Activated CD4-positive, alpha-beta T cell treated with anti-CD3 and anti-CD28 coated beads for 36 hours (primary cell): ENCODE measurements at regions not wholly inside any gene's neighbourhood (a gene's known extent, or its start where the extent isn't known, plus 50 kb on each side); places are given as distances from the start of the nearest gene placed in this dataset.
A peak's percentile ranks its signal among the peaks of the same experiment; 100 is the strongest.

Experiments
- ATAC-seq: fragments of 200-7000 bp; cut with Tn5 transposase; one replicate; pipeline ENCODE4 v1.10.0; 2021; ENCODE audit warnings: mild to moderate bottlenecking, moderate library complexity
- CTCF ChIA-PET: fragments of 350-600 bp; sonication (Branson Sonifier 250); formaldehyde crosslinking; loops from one replicate; lab custom pipeline; 2021; ENCODE audit warnings: antibody characterized with exemption; lab: Charles Lee
- POLR2A ChIA-PET: fragments of 350-600 bp; sonication (Branson Sonifier 250); formaldehyde crosslinking; loops from one replicate; lab custom pipeline; 2021; ENCODE audit warnings: antibody characterized with exemption, inconsistent platforms; lab: Charles Lee
- DNase-seq: peaks from one replicate; pipeline ENCODE4 v3.0.0-alpha.2; 2020
- H3K27ac Mint-ChIP-seq: one replicate; pipeline ENCODE4 v1.8.0; 2021; ENCODE audit warnings: mixed read lengths
- H3K27me3 Mint-ChIP-seq: one replicate; pipeline ENCODE4 v1.8.0; 2021; ENCODE audit warnings: mixed read lengths
- H3K36me3 Mint-ChIP-seq: one replicate; pipeline ENCODE4 v1.8.0; 2021; ENCODE audit warnings: low read depth, mixed read lengths
- H3K4me1 Mint-ChIP-seq: one replicate; pipeline ENCODE4 v1.8.0; 2021; ENCODE audit warnings: mixed read lengths
- H3K4me3 Mint-ChIP-seq: one replicate; pipeline ENCODE4 v1.8.0; 2021; ENCODE audit warnings: mild to moderate bottlenecking, moderate library complexity, mixed read lengths
- H3K9me3 Mint-ChIP-seq: one replicate; pipeline ENCODE4 v1.8.0; 2021; ENCODE audit warnings: low read depth, mixed read lengths
- intact Hi-C, 2 experiments: fragments of 100-400 bp; cut with DNase I in 1 of 2; cut with micrococcal nuclease in 1 of 2; formaldehyde crosslinking; loops; one replicate each; pipeline versions ENCODE4 v1.14.2 to v1.15.1; 2022 to 2024; cut with DNase I, micrococcal nuclease

DNA sequence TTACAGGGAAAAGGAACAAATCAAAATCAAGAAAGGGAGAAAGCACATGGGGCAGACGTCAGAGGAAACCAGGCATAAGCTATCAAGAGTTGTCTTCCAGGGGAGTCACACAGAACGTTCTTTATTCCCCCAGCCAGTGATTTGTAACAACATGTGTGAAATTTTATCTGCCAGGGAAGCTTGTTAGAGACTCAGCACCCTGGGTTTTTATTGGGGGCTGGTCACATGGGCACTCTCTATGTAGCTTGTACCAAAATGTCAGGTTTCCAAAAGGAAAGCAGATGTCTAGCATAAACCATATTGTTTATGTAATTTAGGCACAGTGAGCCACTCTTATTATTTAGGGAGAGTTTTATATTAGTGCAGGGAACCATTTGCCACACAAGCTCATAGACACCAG lies 440.4 kb upstream of the DCN start:
- H3K27ac Mint-ChIP-seq, result no peak overlapping the region
- H3K9me3 Mint-ChIP-seq, result peaks cover 14% of the 10 kb centered on the region
- no peak for DNase-seq
- no peaks in the 10 kb centered on the region for H3K27me3 Mint-ChIP-seq
- ChIA-PET CTCF (no interaction called here), POLR2A (no interaction called here)
- no peaks in the 10 kb centered on the region for H3K36me3 Mint-ChIP-seq
- no peak for ATAC-seq
- intact Hi-C loops, result no loop called here
- no peak overlapping the region for H3K4me3 Mint-ChIP-seq
- peaks cover 2% of the 10 kb centered on the region for H3K4me1 Mint-ChIP-seq

DNA sequence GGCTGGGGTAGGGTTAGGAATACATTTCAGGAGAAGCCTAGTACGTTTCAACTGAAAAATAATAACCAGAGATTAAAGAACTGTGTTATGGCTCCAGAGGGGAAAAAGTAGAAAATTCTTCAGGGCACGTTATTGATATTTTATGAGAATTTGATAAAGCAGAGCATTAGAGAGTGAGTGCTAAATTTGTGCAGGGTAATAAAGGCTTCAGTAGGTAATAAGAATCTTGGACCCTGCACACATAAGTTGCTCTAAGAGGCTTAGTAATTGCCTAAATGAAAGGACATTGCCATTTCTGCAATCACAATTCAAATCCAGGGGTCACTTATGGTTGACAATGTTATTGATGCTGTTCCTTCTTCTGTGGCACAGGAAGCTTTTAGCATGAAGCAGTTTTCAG lies 439.4 kb upstream of the DCN start:
- intact Hi-C loops, result no loop called here
- Mint-ChIP-seq H3K27me3 (no peaks in the 10 kb centered on the region), H3K9me3 (peaks cover 10% of the 10 kb centered on the region), H3K36me3 (no peaks in the 10 kb centered on the region), H3K4me1 (peaks cover 6% of the 10 kb centered on the region), H3K27ac (no peak overlapping the region), H3K4me3 (no peak overlapping the region)
- DNase-seq (no peak), ATAC-seq (no peak)
- ChIA-PET CTCF (no interaction called here), POLR2A (no interaction called here)

DNA sequence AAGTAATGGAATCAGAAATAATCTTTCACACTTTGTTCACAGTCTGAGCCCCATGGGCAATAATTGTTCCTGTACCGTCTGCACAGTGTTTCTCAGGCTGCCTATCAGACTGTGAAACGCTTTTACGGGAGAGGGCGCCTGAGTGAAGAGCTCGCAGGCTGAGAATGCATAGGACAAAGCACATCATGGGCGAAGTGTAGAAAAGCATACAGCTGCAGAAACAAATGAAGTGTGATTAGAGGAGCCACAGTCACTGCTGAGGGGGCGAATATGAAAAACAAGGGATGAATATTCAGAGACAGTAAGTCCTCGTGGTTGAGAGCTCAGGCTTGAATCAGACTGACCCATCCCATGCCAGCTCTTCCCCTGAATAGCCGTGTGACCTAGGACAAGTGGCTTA lies 438.4 kb upstream of the DCN start:
- intact Hi-C loops, result no loop called here
- ChIA-PET CTCF (interaction anchor here (0.5 to 0.8 kb wide), 2 partner anchors 9 to 32 kb away, joined by 3 to 4 read pairs; no protein-coding TSS in a partner anchor), POLR2A (no interaction called here)
- ATAC-seq (no peak), DNase-seq (no peak)
- Mint-ChIP-seq H3K4me1 (peaks cover 6% of the 10 kb centered on the region), H3K27me3 (no peaks in the 10 kb centered on the region), H3K27ac (no peak overlapping the region), H3K36me3 (no peaks in the 10 kb centered on the region), H3K9me3 (peaks cover 4% of the 10 kb centered on the region), H3K4me3 (no peak overlapping the region)

DNA sequence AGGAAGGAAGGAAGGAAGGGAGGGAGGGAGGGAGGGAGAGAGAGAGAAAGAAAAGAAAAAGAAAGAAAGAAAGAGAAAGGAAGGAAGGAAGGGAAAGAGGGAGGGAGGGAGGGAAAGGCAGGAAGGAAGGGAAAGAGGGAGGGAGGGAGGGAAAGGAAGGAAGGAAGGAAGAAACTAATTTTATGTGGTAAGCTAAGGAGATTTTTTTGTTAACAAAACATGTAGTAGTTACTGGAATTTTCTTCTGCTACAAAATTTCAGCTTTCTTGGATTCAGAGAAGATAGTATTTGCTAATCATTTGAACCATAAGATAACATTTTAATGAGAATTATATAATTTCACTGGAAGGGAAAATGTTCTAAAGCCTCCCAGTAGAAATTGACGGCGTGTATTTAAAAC lies 437.8 kb upstream of the DCN start:
- no peaks in the 10 kb centered on the region for H3K36me3 Mint-ChIP-seq
- CTCF ChIA-PET, result interaction anchor here (0.5 kb wide), 1 partner anchor 33 kb away, joined by 4 read pairs; no protein-coding TSS in a partner anchor

DNA sequence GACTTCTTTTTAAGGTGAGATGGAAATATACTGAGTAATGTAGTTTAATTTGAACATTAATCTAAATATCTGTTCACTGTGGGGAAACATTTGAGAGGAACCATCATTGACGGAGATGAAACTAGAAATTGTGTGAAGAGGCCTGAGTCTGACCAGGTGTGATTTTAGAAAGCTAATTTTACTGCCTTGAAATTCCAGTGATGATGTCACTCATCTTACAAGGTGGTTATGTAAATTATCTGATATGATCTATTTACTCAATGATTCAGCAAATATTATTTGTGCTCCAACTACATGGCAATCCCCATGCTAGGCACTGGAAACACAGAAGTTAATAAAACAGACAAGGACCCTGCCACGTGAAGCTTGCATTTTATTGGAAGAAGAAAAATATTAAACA lies 435.7 kb upstream of the DCN start:
- no peaks in the 10 kb centered on the region for H3K9me3 Mint-ChIP-seq
- no peaks in the 10 kb centered on the region for H3K36me3 Mint-ChIP-seq
- intact Hi-C loops, result no loop called here
- ATAC-seq (no peak), DNase-seq (no peak)
- CTCF ChIA-PET, result no interaction called here
- no peak overlapping the region for H3K4me3 Mint-ChIP-seq
- no peak overlapping the region for H3K27ac Mint-ChIP-seq
- peaks cover 6% of the 10 kb centered on the region for H3K4me1 Mint-ChIP-seq
- POLR2A ChIA-PET, result no interaction called here
- H3K27me3 Mint-ChIP-seq, result no peaks in the 10 kb centered on the region

More for the DNA sequence above, 437.8 kb upstream of the DCN start:
- DNase-seq (no peak), ATAC-seq (no peak)
- intact Hi-C loops, result no loop called here
- H3K4me3 Mint-ChIP-seq, result no peak overlapping the region
- no peaks in the 10 kb centered on the region for H3K27me3 Mint-ChIP-seq
- peaks cover 4% of the 10 kb centered on the region for H3K9me3 Mint-ChIP-seq
- no peak overlapping the region for H3K27ac Mint-ChIP-seq
- peaks cover 6% of the 10 kb centered on the region for H3K4me1 Mint-ChIP-seq
- POLR2A ChIA-PET, result no interaction called here

GRCh38 chr12:91617818-91618217 lies 435.2 kb upstream of the DCN start:
- ATAC-seq (no peak), DNase-seq (no peak)
- no peak overlapping the region for H3K4me3 Mint-ChIP-seq
- peaks cover 6% of the 10 kb centered on the region for H3K4me1 Mint-ChIP-seq
- H3K9me3 Mint-ChIP-seq, result no peaks in the 10 kb centered on the region
- intact Hi-C loops, result no loop called here
- ChIA-PET CTCF (interaction anchor here (1.0 kb wide), 1 partner anchor 32 kb away, joined by 4 read pairs; no protein-coding TSS in a partner anchor), POLR2A (no interaction called here)
- no peaks in the 10 kb centered on the region for H3K27me3 Mint-ChIP-seq
- no peaks in the 10 kb centered on the region for H3K36me3 Mint-ChIP-seq
- no peak overlapping the region for H3K27ac Mint-ChIP-seq

- intact Hi-C loops, result no loop called here
- Mint-ChIP-seq H3K4me1 (peaks cover 6% of the 10 kb centered on the region), H3K27ac (no peak overlapping the region), H3K36me3 (no peaks in the 10 kb centered on the region), H3K27me3 (no peaks in the 10 kb centered on the region), H3K4me3 (no peak overlapping the region), H3K9me3 (no peaks in the 10 kb centered on the region)
- CTCF ChIA-PET, result no interaction called here
- ATAC-seq (no peak), DNase-seq (no peak)
- POLR2A ChIA-PET, result interaction anchor here (0.6 kb wide), 1 partner anchor 340 kb away, joined by 5 read pairs; no protein-coding TSS in a partner anchor
Measured at GRCh38 chr12:91616416-91616815, 433.8 kb upstream of the DCN start.

- no peaks in the 10 kb centered on the region for H3K27me3 Mint-ChIP-seq
- no peak for ATAC-seq
- H3K9me3 Mint-ChIP-seq, result no peaks in the 10 kb centered on the region
- H3K4me3 Mint-ChIP-seq, result no peak overlapping the region
- no peak overlapping the region for H3K27ac Mint-ChIP-seq
- ChIA-PET POLR2A (no interaction called here), CTCF (interaction anchor here (0.6 kb wide), 1 partner anchor 281 kb away, joined by 3 read pairs; no protein-coding TSS in a partner anchor)
- H3K36me3 Mint-ChIP-seq, result no peaks in the 10 kb centered on the region
- no peak for DNase-seq
- peaks cover 17% of the 10 kb centered on the region for H3K4me1 Mint-ChIP-seq
- intact Hi-C loops, result no loop called here
Measured at GRCh38 chr12:91613223-91613779, 430.7 kb upstream of the DCN start.

DNA sequence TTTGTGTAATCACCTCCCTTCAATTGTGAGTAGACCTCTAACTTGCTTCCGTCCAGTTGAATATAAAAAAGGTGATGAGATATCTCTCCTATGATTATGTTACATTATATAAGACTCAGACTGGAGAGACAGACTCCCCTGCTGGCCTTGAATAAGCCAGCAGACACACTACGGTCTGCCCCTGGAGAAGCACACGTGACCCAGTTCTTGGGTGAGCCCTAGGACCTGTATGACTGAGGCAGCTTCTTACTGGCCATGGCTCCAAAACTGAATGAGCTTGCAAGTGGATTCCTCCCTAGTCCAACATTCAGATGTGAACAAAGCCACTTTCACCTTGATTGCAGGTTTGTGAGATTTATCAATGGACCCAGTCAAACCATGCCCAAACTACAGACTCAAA lies 427.9 kb upstream of the DCN start:
- no peaks in the 10 kb centered on the region for H3K9me3 Mint-ChIP-seq
- CTCF ChIA-PET, result no interaction called here
- no peaks in the 10 kb centered on the region for H3K27me3 Mint-ChIP-seq

GRCh38 chr12:91609283-91609682 lies 426.7 kb upstream of the DCN start:
- H3K4me3 Mint-ChIP-seq, result no peak overlapping the region
- no peak for DNase-seq
- POLR2A ChIA-PET, result no interaction called here

More for the DNA sequence above, 427.9 kb upstream of the DCN start:
- POLR2A ChIA-PET, result no interaction called here
- no peak for ATAC-seq
- no peak overlapping the region for H3K4me3 Mint-ChIP-seq
- no peak overlapping the region for H3K27ac Mint-ChIP-seq
- intact Hi-C loops, result no loop called here
- DNase-seq, result no peak
- H3K36me3 Mint-ChIP-seq, result no peaks in the 10 kb centered on the region
- peaks cover 11% of the 10 kb centered on the region for H3K4me1 Mint-ChIP-seq

DNA sequence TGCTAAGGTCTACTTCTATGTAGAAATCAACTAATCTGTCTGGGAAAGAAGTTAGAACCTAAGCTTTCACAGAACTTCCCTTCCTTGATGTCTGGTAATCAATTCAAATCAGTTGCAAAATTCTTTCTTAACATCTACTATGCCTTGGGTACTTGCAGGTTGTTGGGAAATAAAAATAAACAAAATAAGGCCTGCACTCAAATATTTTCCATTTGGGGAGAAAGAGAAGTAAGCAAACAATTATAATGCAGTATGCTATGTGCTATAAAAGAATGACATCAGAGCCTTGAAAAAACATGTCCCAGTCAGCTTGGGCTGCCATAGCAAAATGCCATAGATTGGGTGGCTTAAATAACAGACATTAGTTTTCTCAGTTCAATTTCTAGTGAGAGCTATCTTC lies 425.9 kb upstream of the DCN start:
- no peak overlapping the region for H3K27ac Mint-ChIP-seq
- H3K27me3 Mint-ChIP-seq, result no peaks in the 10 kb centered on the region
- no peak overlapping the region for H3K4me3 Mint-ChIP-seq
- H3K9me3 Mint-ChIP-seq, result no peaks in the 10 kb centered on the region
- no peaks in the 10 kb centered on the region for H3K36me3 Mint-ChIP-seq
- intact Hi-C loops, result no loop called here
- CTCF ChIA-PET, result no interaction called here
- POLR2A ChIA-PET, result no interaction called here
- DNase-seq (no peak), ATAC-seq (no peak)
- peaks cover 11% of the 10 kb centered on the region for H3K4me1 Mint-ChIP-seq

More at GRCh38 chr12:91609283-91609682, 426.7 kb upstream of the DCN start:
- CTCF ChIA-PET, result no interaction called here
- no peaks in the 10 kb centered on the region for H3K36me3 Mint-ChIP-seq
- no peaks in the 10 kb centered on the region for H3K27me3 Mint-ChIP-seq
- intact Hi-C loops, result no loop called here
- no peaks in the 10 kb centered on the region for H3K9me3 Mint-ChIP-seq
- H3K4me1 Mint-ChIP-seq, result peaks cover 11% of the 10 kb centered on the region
- H3K27ac Mint-ChIP-seq, result no peak overlapping the region
- ATAC-seq, result peak; percentile 47

DNA sequence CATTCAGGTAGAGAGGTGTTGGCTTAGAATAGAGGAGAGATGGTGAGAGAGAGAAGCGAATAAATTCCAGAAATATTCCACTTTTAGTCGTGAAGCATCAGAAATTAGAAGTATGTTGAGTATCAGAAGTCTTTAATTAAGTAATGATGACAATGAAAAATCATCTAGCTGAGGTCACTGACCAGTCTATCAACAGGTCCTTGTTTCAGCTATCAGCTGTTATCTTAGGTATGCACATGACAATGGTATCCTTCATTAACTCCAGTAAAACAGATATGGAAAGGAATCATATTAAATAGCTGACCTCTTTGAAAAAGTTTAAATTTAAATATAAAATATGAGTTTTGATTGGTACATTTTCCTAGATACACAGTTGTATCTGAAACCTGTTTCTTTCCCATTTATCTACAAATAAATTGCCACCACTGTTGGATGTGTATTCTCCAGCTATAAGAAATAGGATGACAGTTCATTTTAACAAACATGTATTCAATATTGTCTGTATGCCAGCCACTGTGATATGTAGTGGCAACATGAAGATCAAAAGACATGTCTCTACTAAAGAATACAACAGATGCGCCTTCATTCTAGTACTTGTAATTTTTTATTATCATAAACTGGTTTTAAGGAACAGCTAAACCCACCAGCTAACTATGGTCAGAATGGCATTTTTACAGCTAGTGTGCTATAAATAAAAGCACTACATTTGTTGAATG lies 424.2 kb upstream of the DCN start:
- ChIA-PET POLR2A (no interaction called here), CTCF (interaction anchor here (0.5 kb wide), 1 partner anchor 44 kb away, joined by 3 read pairs; no protein-coding TSS in a partner anchor)
- H3K27ac Mint-ChIP-seq, result no peak overlapping the region
- peaks cover 11% of the 10 kb centered on the region for H3K4me1 Mint-ChIP-seq
- DNase-seq (no peak), ATAC-seq (no peak)
- intact Hi-C loops, result no loop called here
- no peaks in the 10 kb centered on the region for H3K36me3 Mint-ChIP-seq
- no peaks in the 10 kb centered on the region for H3K9me3 Mint-ChIP-seq
- H3K27me3 Mint-ChIP-seq, result no peaks in the 10 kb centered on the region
- no peak overlapping the region for H3K4me3 Mint-ChIP-seq
